ENCODE measurements at regions not wholly inside any gene's neighbourhood (a gene's known extent, or its start where the extent isn't known, plus 50 kb on each side); places are given as distances from the start of the nearest gene placed in this dataset.

DNA sequence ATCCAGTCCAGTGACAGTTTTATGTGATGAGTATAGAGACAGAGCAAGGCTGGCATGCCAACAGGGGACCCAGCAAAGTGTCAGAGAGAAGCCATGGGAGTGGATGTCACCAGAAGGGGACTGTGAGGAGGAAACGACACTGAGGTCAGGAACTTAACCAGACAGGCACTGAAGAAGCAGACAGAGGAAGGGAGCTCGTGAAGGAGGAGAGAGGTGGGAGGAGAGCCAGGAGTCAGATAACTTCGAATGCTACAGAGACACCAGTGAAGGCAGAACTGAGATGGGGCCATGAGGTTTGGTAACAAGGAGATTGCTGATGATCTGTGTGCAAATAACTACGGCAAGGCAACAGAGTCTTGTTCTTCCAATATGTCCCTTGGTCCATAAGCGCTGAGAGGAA lies 211.1 kb upstream of the FOXA2 start:
- peak overlapping the region; percentile 91 to 93 for H2BK12ac ChIP-seq (ENCODE audit: low read length in 2 of 2)
- H3K79me1 ChIP-seq (replicated peaks; ENCODE audit: low read length, poor library complexity, severe bottlenecking) = no peaks in the 10 kb centered on the region
- 40% methylated on average over 5 of the region's 5 CpGs for WGBS
- H4K8ac ChIP-seq (ENCODE audit: low read length) = peak overlapping the region; percentile 27
- peak overlapping the region; percentile 95 for H3K27ac ChIP-seq (ENCODE audit: low read length, poor library complexity, severe bottlenecking)
- peak overlapping the region in 1 of 2 experiments; percentile 19 for H3K4me3 ChIP-seq (ENCODE audit: insufficient read depth in 1 of 2, low read depth in 1 of 2, low read length in 2 of 2)
- H2BK120ac ChIP-seq (ENCODE audit: low read depth, low read length) = no peak overlapping the region
- H3K4me2 ChIP-seq (ENCODE audit: low read length, poor library complexity, severe bottlenecking) = peak overlapping the region; percentile 10
- no peak overlapping the region for H4K91ac ChIP-seq (ENCODE audit: low read length)
- peaks cover 3% of the 10 kb centered on the region for H3K4me1 ChIP-seq (ENCODE audit: control insufficient read depth, insufficient read depth, low read depth, low read length)
- H2AFZ ChIP-seq (ENCODE audit: low read depth, low read length) = peak overlapping the region; percentile 8
- H2BK5ac ChIP-seq (ENCODE audit: low read depth, low read length, poor library complexity, severe bottlenecking) = peak overlapping the region; percentile 85
- H3K23ac ChIP-seq (ENCODE audit: low read length in 2 of 2) = no peak overlapping the region
- H2AK5ac ChIP-seq (ENCODE audit: low read length, severe bottlenecking) = peak overlapping the region; percentile 24
- H3K9me3 ChIP-seq (ENCODE audit: control insufficient read depth, low read length) = no peaks in the 10 kb centered on the region
- H3K18ac ChIP-seq (ENCODE audit: low read depth in 1 of 2, low read length in 2 of 2) = peak overlapping the region; percentile 40 to 84
- no peak overlapping the region for H2BK15ac ChIP-seq (ENCODE audit: low read depth, poor library complexity, severe bottlenecking)
- H3K4ac ChIP-seq (ENCODE audit: low read depth in 1 of 2, low read length in 2 of 2) = peak overlapping the region in 1 of 2 experiments; percentile 57
- no peaks in the 10 kb centered on the region for H3K36me3 ChIP-seq (ENCODE audit: control insufficient read depth in 1 of 2, insufficient read depth in 2 of 2, low read depth in 1 of 2, low read length in 2 of 2)
- no peak overlapping the region for H3K14ac ChIP-seq (ENCODE audit: low read length in 2 of 2)
- H3K9ac ChIP-seq (ENCODE audit: low read length) = peak overlapping the region; percentile 34
- DNase-seq = no peak
- H3K27me3 ChIP-seq (ENCODE audit: control insufficient read depth in 1 of 2, insufficient read depth in 1 of 2, low read length in 2 of 2) = no peaks in the 10 kb centered on the region

DNA sequence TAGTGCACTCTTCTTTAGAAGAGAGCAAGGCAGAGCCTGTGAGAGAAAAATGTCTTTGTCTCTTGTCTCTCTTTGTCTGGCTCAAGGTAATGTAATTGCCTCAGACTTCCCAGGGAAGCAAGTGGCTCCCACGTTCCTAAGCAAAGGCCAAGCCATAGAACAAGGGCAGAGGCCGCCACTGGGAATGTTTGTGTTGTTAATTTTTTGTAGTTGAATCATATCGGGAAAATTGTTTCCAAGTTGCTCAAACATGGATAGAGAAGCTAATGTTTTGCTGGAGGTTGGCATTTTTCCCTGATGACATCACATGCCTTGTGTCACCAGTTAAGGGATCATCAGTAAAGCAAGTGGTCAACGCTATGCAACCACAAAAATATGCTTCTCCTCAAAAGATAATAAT lies 211.5 kb upstream of the FOXA2 start:
- H4K91ac ChIP-seq (ENCODE audit: low read length) = no peak overlapping the region
- H2AFZ ChIP-seq (ENCODE audit: low read depth, low read length) = peak overlapping the region; percentile 8
- H3K4ac ChIP-seq (ENCODE audit: low read depth in 1 of 2, low read length in 2 of 2) = no peak overlapping the region
- H3K4me3 ChIP-seq (ENCODE audit: insufficient read depth in 1 of 2, low read depth in 1 of 2, low read length in 2 of 2) = peak overlapping the region in 1 of 2 experiments; percentile 60
- peak; percentile 97 for DNase-seq
- 1% methylated on average over 3 of the region's 4 CpGs for WGBS
- peaks cover 3% of the 10 kb centered on the region for H3K4me1 ChIP-seq (ENCODE audit: control insufficient read depth, insufficient read depth, low read depth, low read length)
- H2BK12ac ChIP-seq (ENCODE audit: low read length in 2 of 2) = peak overlapping the region; percentile 91 to 93
- no peaks in the 10 kb centered on the region for H3K27me3 ChIP-seq (ENCODE audit: control insufficient read depth in 1 of 2, insufficient read depth in 1 of 2, low read length in 2 of 2)
- peak overlapping the region; percentile 27 for H4K8ac ChIP-seq (ENCODE audit: low read length)
- H2AK5ac ChIP-seq (ENCODE audit: low read length, severe bottlenecking) = no peak overlapping the region
- H3K9ac ChIP-seq (ENCODE audit: low read length) = peak overlapping the region; percentile 76
- peak overlapping the region; percentile 85 for H2BK5ac ChIP-seq (ENCODE audit: low read depth, low read length, poor library complexity, severe bottlenecking)
- peak overlapping the region; percentile 3 to 84 for H3K18ac ChIP-seq (ENCODE audit: low read depth in 1 of 2, low read length in 2 of 2)
- H3K4me2 ChIP-seq (ENCODE audit: low read length, poor library complexity, severe bottlenecking) = peak overlapping the region; percentile 10
- H3K23ac ChIP-seq (ENCODE audit: low read length in 2 of 2) = no peak overlapping the region
- H3K14ac ChIP-seq (ENCODE audit: low read length in 2 of 2) = no peak overlapping the region
- H3K79me1 ChIP-seq (replicated peaks; ENCODE audit: low read length, poor library complexity, severe bottlenecking) = no peaks in the 10 kb centered on the region
- no peak overlapping the region for H2BK15ac ChIP-seq (ENCODE audit: low read depth, poor library complexity, severe bottlenecking)
- no peaks in the 10 kb centered on the region for H3K9me3 ChIP-seq (ENCODE audit: control insufficient read depth, low read length)
- no peaks in the 10 kb centered on the region for H3K36me3 ChIP-seq (ENCODE audit: control insufficient read depth in 1 of 2, insufficient read depth in 2 of 2, low read depth in 1 of 2, low read length in 2 of 2)
- no peak overlapping the region for H2BK120ac ChIP-seq (ENCODE audit: low read depth, low read length)
- peak overlapping the region; percentile 97 for H3K27ac ChIP-seq (ENCODE audit: low read length, poor library complexity, severe bottlenecking)

GRCh38 chr20:22796469-22797077 lies 212.2 kb upstream of the FOXA2 start:
- Histone ChIP-seq H3K4me1 (ENCODE audit: control insufficient read depth, insufficient read depth, low read depth, low read length) (peaks cover 3% of the 10 kb centered on the region), H3K4me3 (ENCODE audit: insufficient read depth in 1 of 2, low read depth in 1 of 2, low read length in 2 of 2) (peak overlapping the region in 1 of 2 experiments; percentile 60), H3K14ac (ENCODE audit: low read length in 2 of 2) (no peak overlapping the region), H3K23ac (ENCODE audit: low read length in 2 of 2) (no peak overlapping the region), H3K9me3 (ENCODE audit: control insufficient read depth, low read length) (no peaks in the 10 kb centered on the region), H3K79me1 (replicated peaks; ENCODE audit: low read length, poor library complexity, severe bottlenecking) (no peaks in the 10 kb centered on the region), H4K8ac (ENCODE audit: low read length) (no peak overlapping the region), H2BK12ac (ENCODE audit: low read length in 2 of 2) (no peak overlapping the region), H2AFZ (ENCODE audit: low read depth, low read length) (no peak overlapping the region), H3K4me2 (ENCODE audit: low read length, poor library complexity, severe bottlenecking) (no peak overlapping the region), H2BK15ac (ENCODE audit: low read depth, poor library complexity, severe bottlenecking) (no peak overlapping the region), H3K9ac (ENCODE audit: low read length) (peak overlapping the region; percentile 76), H3K27ac (ENCODE audit: low read length, poor library complexity, severe bottlenecking) (peak overlapping the region; percentile 97), H3K36me3 (ENCODE audit: control insufficient read depth in 1 of 2, insufficient read depth in 2 of 2, low read depth in 1 of 2, low read length in 2 of 2) (no peaks in the 10 kb centered on the region), H3K18ac (ENCODE audit: low read depth in 1 of 2, low read length in 2 of 2) (no peak overlapping the region), H2BK5ac (ENCODE audit: low read depth, low read length, poor library complexity, severe bottlenecking) (peak overlapping the region; percentile 90), H2AK5ac (ENCODE audit: low read length, severe bottlenecking) (no peak overlapping the region), H2BK120ac (ENCODE audit: low read depth, low read length) (no peak overlapping the region), H3K27me3 (ENCODE audit: control insufficient read depth in 1 of 2, insufficient read depth in 1 of 2, low read length in 2 of 2) (no peaks in the 10 kb centered on the region), H4K91ac (ENCODE audit: low read length) (no peak overlapping the region), H3K4ac (ENCODE audit: low read depth in 1 of 2, low read length in 2 of 2) (no peak overlapping the region)
- DNase-seq = peak; percentile 61
- 29% methylated on average over 4 of the region's 5 CpGs for WGBS

- Histone ChIP-seq H2BK5ac (ENCODE audit: low read depth, low read length, poor library complexity, severe bottlenecking) (no peak overlapping the region), H3K4ac (ENCODE audit: low read depth in 1 of 2, low read length in 2 of 2) (no peak overlapping the region), H3K9me3 (ENCODE audit: control insufficient read depth, low read length) (no peaks in the 10 kb centered on the region), H2AFZ (ENCODE audit: low read depth, low read length) (no peak overlapping the region), H3K14ac (ENCODE audit: low read length in 2 of 2) (no peak overlapping the region), H3K4me2 (ENCODE audit: low read length, poor library complexity, severe bottlenecking) (no peak overlapping the region), H4K91ac (ENCODE audit: low read length) (no peak overlapping the region), H2BK120ac (ENCODE audit: low read depth, low read length) (no peak overlapping the region), H3K79me1 (replicated peaks; ENCODE audit: low read length, poor library complexity, severe bottlenecking) (no peaks in the 10 kb centered on the region), H2AK5ac (ENCODE audit: low read length, severe bottlenecking) (no peak overlapping the region), H2BK15ac (ENCODE audit: low read depth, poor library complexity, severe bottlenecking) (no peak overlapping the region), H4K8ac (ENCODE audit: low read length) (no peak overlapping the region), H3K27me3 (ENCODE audit: control insufficient read depth in 1 of 2, insufficient read depth in 1 of 2, low read length in 2 of 2) (no peaks in the 10 kb centered on the region), H3K36me3 (ENCODE audit: control insufficient read depth in 1 of 2, insufficient read depth in 2 of 2, low read depth in 1 of 2, low read length in 2 of 2) (no peaks in the 10 kb centered on the region), H3K4me3 (ENCODE audit: insufficient read depth in 1 of 2, low read depth in 1 of 2, low read length in 2 of 2) (no peak overlapping the region), H2BK12ac (ENCODE audit: low read length in 2 of 2) (no peak overlapping the region), H3K18ac (ENCODE audit: low read depth in 1 of 2, low read length in 2 of 2) (no peak overlapping the region), H3K27ac (ENCODE audit: low read length, poor library complexity, severe bottlenecking) (peak overlapping the region; percentile 97), H3K9ac (ENCODE audit: low read length) (no peak overlapping the region), H3K4me1 (ENCODE audit: control insufficient read depth, insufficient read depth, low read depth, low read length) (peaks cover 3% of the 10 kb centered on the region), H3K23ac (ENCODE audit: low read length in 2 of 2) (no peak overlapping the region)
- WGBS = 87% methylated on average over 3 of the region's 3 CpGs
- no peak for DNase-seq
Observed at GRCh38 chr20:22797103-22797502, 212.7 kb upstream of the FOXA2 start.

All from mesenchymal stem cell (in vitro differentiated cells and primary cell).